ENCODE measurements at regions not wholly inside any gene's neighbourhood (a gene's known extent, or its start where the extent isn't known, plus 50 kb on each side); places are given as distances from the start of the nearest gene placed in this dataset.

- TF ChIP-seq POLR2AphosphoS5 (IDR thresholded peaks at IDR 0.05) (no peak), POLR2A (IDR thresholded peaks at IDR 0.05) (no peak)
- TF ChIP-seq, protein P1, sequence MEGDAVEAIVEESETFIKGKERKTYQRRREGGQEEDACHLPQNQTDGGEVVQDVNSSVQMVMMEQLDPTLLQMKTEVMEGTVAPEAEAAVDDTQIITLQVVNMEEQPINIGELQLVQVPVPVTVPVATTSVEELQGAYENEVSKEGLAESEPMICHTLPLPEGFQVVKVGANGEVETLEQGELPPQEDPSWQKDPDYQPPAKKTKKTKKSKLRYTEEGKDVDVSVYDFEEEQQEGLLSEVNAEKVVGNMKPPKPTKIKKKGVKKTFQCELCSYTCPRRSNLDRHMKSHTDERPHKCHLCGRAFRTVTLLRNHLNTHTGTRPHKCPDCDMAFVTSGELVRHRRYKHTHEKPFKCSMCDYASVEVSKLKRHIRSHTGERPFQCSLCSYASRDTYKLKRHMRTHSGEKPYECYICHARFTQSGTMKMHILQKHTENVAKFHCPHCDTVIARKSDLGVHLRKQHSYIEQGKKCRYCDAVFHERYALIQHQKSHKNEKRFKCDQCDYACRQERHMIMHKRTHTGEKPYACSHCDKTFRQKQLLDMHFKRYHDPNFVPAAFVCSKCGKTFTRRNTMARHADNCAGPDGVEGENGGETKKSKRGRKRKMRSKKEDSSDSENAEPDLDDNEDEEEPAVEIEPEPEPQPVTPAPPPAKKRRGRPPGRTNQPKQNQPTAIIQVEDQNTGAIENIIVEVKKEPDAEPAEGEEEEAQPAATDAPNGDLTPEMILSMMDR (IDR thresholded peaks at IDR 0.05), result no peak
Measured at GRCh38 chr3:83823095-83823494, 1135.7 kb upstream of the CADM2 start.
